SH-SY5Y (cell line): ENCODE measurements at regions not wholly inside any gene's neighbourhood (a gene's known extent, or its start where the extent isn't known, plus 50 kb on each side); places are given as distances from the start of the nearest gene placed in this dataset.

Source experiments
- GATA2 ChIP-seq: IDR thresholded peaks from 2 replicates; pipeline ENCODE4 v1.6.1; 2011; ENCODE audit warnings: mild to moderate bottlenecking, low read depth, low read length
- GATA3 ChIP-seq: IDR thresholded peaks from 2 replicates; pipeline ENCODE4 v1.6.1; 2011; ENCODE audit warnings: low read depth, mild to moderate bottlenecking, low read length, moderate library complexity

DNA sequence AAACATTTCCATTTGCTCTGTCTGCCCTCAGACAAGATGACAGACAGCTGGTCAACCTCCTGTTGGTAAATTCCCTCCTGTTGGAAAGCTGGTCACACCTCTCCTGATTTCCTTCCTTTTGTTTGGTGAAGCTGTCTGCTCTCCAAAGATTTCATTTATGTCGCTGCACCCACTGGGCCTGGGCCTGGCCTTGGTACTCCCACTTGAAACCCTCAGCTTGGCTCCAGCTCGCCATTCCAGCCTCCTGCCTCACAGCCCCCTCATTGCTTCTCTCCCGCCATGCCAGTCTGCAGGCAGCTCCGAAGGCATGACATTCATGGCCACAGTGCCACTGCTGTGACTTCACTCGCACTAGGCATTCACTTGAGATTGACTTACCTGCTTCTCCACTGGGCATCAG, 451.8 kb downstream of the VRK1 start:
- no peak for TF ChIP-seq GATA2
- TF ChIP-seq GATA3 = no peak
